GM23248 (cell line): ENCODE measurements at regions not wholly inside any gene's neighbourhood (a gene's known extent, or its start where the extent isn't known, plus 50 kb on each side); places are given as distances from the start of the nearest gene placed in this dataset.

Experiments
- EZH2 ChIP-seq: fragments of 200-600 bp; sonication (generic); IDR thresholded peaks from 2 replicates; pipeline ENCODE4 v1.6.1; 2018; ENCODE audit warnings: antibody characterized with exemption, mild to moderate bottlenecking; ENCODE audit not compliant: insufficient read depth, poor library complexity, severe bottlenecking
- EZH2phosphoT487 ChIP-seq: fragments of 200-600 bp; sonication (generic); IDR thresholded peaks from 2 replicates; pipeline ENCODE4 v1.6.1; 2018; ENCODE audit warnings: antibody characterized with exemption, moderate library complexity, mild to moderate bottlenecking, low read depth; ENCODE audit not compliant: insufficient read depth

DNA sequence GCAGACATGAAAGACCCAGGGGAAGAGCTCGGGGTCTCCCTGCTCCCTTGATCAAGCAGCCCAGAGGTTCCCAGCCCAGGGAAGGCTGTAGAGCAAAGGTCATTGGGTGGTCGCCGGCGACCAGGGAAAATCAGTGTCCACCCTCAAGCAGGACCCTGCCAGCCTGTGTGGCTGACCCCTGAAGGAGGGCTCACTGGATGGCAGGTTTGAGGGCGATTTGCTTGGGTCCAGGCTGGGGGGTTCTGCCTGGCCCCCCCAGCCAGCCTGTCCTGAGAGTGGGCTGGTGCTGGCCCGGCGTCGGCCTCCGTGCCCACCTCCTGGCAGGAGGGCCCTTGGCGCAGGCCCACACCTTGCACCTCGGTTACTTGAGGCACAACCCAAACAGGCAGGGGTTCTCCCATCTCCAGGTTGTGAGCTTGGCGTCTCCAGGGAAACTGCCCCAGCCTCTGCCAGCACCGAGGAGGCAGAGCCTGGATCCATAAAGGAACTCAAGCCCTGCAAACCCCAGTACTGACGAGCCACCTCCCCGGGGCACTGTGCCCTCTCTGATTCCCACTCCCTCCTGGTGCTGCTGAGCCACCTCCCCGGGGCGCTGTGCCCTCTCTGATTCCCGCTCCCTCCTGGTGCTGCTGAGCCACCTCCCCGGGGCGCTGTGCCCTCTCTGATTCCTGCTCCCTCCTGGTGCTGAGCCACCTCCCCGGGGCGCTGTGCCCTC is 329.0 kb upstream of the SFSWAP start:
- TF ChIP-seq EZH2 = no peak
- TF ChIP-seq EZH2phosphoT487 = no peak
